SK-N-SH treated with all-trans-retinoic acid at 6 μM for 48 hours (cell line): ENCODE measurements at regions not wholly inside any gene's neighbourhood (a gene's known extent, or its start where the extent isn't known, plus 50 kb on each side); places are given as distances from the start of the nearest gene placed in this dataset.

Source experiments
- ATAC-seq: fragments of 200-7000 bp; cut with Tn5 transposase; 3 replicates; pipeline ENCODE4 v1.9.1; 2020; ENCODE audit warnings: mild to moderate bottlenecking, moderate library complexity
- ARNTL ChIP-seq: fragments of 450-650 bp; formaldehyde crosslinking; IDR thresholded peaks from 2 replicates; pipeline ENCODE4 v1.5.0; 2020; ENCODE audit warnings: low read depth, mild to moderate bottlenecking, moderate library complexity, borderline replicate concordance
- BACH2 ChIP-seq: fragments of 250-450 bp; sonication (Bioruptor Pico); IDR thresholded peaks from 2 replicates; pipeline ENCODE4 v1.9.0; 2021; ENCODE audit warnings: mild to moderate bottlenecking, borderline replicate concordance
- ESRRG ChIP-seq: fragments of 250-450 bp; sonication (Bioruptor Pico); IDR thresholded peaks from 2 replicates; pipeline ENCODE4 v1.6.1; 2021; ENCODE audit warnings: mild to moderate bottlenecking
- GLIS3 ChIP-seq: fragments of 250-450 bp; sonication (Bioruptor Pico); IDR thresholded peaks from 2 replicates; pipeline ENCODE4 v1.5.0; 2020; ENCODE audit warnings: mild to moderate bottlenecking, moderate library complexity
- ISL1 ChIP-seq: fragments of 250-450 bp; sonication (Bioruptor Pico); IDR thresholded peaks from 2 replicates; pipeline ENCODE4 v2.1.2; 2022; ENCODE audit warnings: mild to moderate bottlenecking, moderate library complexity
- OSR1 ChIP-seq: fragments of 250-450 bp; sonication (Bioruptor Pico); IDR thresholded peaks from 2 replicates; pipeline ENCODE4 v1.8.0; 2022; ENCODE audit warnings: moderate library complexity, mild to moderate bottlenecking, inconsistent platforms
- PATZ1 ChIP-seq: fragments of 250-450 bp; sonication (Bioruptor Pico); IDR thresholded peaks from 2 replicates; pipeline ENCODE4 v1.8.0; 2020; ENCODE audit warnings: mild to moderate bottlenecking, moderate library complexity, borderline replicate concordance
- POU6F1 ChIP-seq: fragments of 250-450 bp; sonication (Bioruptor Pico); IDR thresholded peaks from 2 replicates; pipeline ENCODE4 v1.8.0; 2021; ENCODE audit warnings: low read depth, mild to moderate bottlenecking, moderate library complexity, borderline replicate concordance
- PPARA ChIP-seq: fragments of 250-450 bp; sonication (Bioruptor Pico); IDR thresholded peaks from 2 replicates; pipeline ENCODE4 v1.5.0; 2020; ENCODE audit warnings: mild to moderate bottlenecking, borderline replicate concordance
- RARB ChIP-seq: fragments of 250-450 bp; sonication (Bioruptor Pico); IDR thresholded peaks from 2 replicates; pipeline ENCODE4 v1.8.0; 2021; ENCODE audit warnings: mild to moderate bottlenecking, moderate library complexity
- SNAI2 ChIP-seq: fragments of 250-450 bp; sonication (Bioruptor Pico); IDR thresholded peaks from 2 replicates; pipeline ENCODE4 v1.5.0; 2020; ENCODE audit warnings: mild to moderate bottlenecking, moderate library complexity
- TCF4 ChIP-seq: fragments of 250-450 bp; sonication (Bioruptor Pico); IDR thresholded peaks from 2 replicates; pipeline ENCODE4 v1.8.0; 2021; ENCODE audit warnings: mild to moderate bottlenecking, moderate library complexity, borderline replicate concordance
- TOX ChIP-seq: fragments of 250-450 bp; sonication (Bioruptor Pico); IDR thresholded peaks from 2 replicates; pipeline ENCODE4 v1.8.0; 2021; ENCODE audit warnings: mild to moderate bottlenecking, moderate library complexity, borderline replicate concordance
- ZC3H10 ChIP-seq: fragments of 250-450 bp; sonication (Bioruptor Pico); IDR thresholded peaks from 2 replicates; pipeline ENCODE4 v1.5.1; 2021; ENCODE audit warnings: mild to moderate bottlenecking, moderate library complexity
- ZFP3 ChIP-seq: fragments of 250-450 bp; sonication (Bioruptor Pico); IDR thresholded peaks from 2 replicates; pipeline ENCODE4 v1.5.0; 2020; ENCODE audit warnings: mild to moderate bottlenecking, moderate library complexity
- ZFP30 ChIP-seq: fragments of 450-650 bp; formaldehyde crosslinking; IDR thresholded peaks from 2 replicates; pipeline ENCODE4 v1.5.0; 2022; ENCODE audit warnings: mild to moderate bottlenecking, moderate library complexity
- ZNF565 ChIP-seq: fragments of 450-650 bp; formaldehyde crosslinking; conservative IDR thresholded peaks from 2 replicates; pipeline ENCODE4 v1.5.0; 2020; ENCODE audit warnings: low read depth, mild to moderate bottlenecking, moderate library complexity
- ZNF70 ChIP-seq: fragments of 450-650 bp; formaldehyde crosslinking; IDR thresholded peaks from 2 replicates; pipeline ENCODE4 v1.5.0; 2020; ENCODE audit warnings: mild to moderate bottlenecking, moderate library complexity
- ZNF8 ChIP-seq: fragments of 450-650 bp; formaldehyde crosslinking; IDR thresholded peaks from 2 replicates; pipeline ENCODE4 v1.5.0; 2020; ENCODE audit warnings: mild to moderate bottlenecking, moderate library complexity
- TF ChIP-seq, protein P1 (sequence below): fragments of 250-450 bp; sonication (Bioruptor Pico); IDR thresholded peaks from 2 replicates; pipeline ENCODE4 v1.5.1; 2021; ENCODE audit warnings: mild to moderate bottlenecking, moderate library complexity
- TF ChIP-seq, protein P2 (sequence below): fragments of 250-450 bp; sonication (Bioruptor Pico); IDR thresholded peaks from 2 replicates; pipeline ENCODE4 v1.5.0; 2020; ENCODE audit warnings: mild to moderate bottlenecking, moderate library complexity
- TF ChIP-seq, protein P3 (sequence below): fragments of 250-450 bp; sonication (Bioruptor Pico); IDR thresholded peaks from 2 replicates; pipeline ENCODE4 v1.5.1; 2020; ENCODE audit warnings: low read depth, mild to moderate bottlenecking, moderate library complexity

GRCh38 chr3:101081446-101081845, 88.2 kb upstream of the ABI3BP start:
- ATAC-seq, result no peak
- no peak for TF ChIP-seq SNAI2 (CRISPR knock-in tag)
- no peak for TF ChIP-seq BACH2

DNA sequence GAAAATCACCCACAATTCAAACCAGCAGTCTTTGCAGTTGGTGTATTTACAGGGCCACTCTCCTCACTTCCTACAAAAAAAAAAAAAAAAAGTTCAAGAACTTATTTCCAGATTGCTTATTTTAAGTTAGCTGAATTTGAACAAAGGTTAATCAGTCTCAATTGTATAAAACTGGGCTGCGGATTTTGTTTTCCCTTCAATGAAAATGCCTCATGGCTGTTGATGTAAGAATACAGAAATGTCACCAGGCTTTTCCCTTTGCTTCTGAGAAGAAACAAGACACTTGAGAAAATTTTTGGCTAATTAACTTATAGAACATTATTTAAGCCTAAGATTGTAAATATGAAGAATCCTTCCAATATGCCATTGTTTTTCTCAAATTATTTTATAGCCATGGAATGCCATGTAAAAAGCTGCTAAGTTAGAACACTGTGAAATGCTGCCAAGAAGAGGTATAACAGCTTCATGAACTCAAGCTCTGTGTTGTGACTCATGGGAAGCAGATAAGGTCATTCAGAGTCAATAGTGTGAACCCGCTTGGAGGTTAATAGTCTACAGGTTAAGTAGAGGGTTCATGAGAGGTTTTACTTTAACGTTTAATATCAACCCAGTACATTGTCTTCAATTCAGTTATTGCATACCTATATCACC, 84.3 kb upstream of the ABI3BP start:
- peak; percentile 51 for ATAC-seq
- TF ChIP-seq SNAI2 (CRISPR knock-in tag) (no peak), TOX (CRISPR knock-in tag) (no peak), PATZ1 (no peak), RARB (CRISPR knock-in tag) (no peak), ZFP3 (CRISPR knock-in tag) (no peak), ISL1 (CRISPR knock-in tag) (no peak), TCF4 (CRISPR knock-in tag) (no peak), ZC3H10 (no peak), OSR1 (no peak), ZNF70 (no peak), ARNTL (CRISPR knock-in tag) (no peak), POU6F1 (CRISPR knock-in tag) (no peak), ZNF565 (CRISPR knock-in tag) (no peak), BACH2 (no peak), ZFP30 (no peak)
- TF ChIP-seq, protein P1, sequence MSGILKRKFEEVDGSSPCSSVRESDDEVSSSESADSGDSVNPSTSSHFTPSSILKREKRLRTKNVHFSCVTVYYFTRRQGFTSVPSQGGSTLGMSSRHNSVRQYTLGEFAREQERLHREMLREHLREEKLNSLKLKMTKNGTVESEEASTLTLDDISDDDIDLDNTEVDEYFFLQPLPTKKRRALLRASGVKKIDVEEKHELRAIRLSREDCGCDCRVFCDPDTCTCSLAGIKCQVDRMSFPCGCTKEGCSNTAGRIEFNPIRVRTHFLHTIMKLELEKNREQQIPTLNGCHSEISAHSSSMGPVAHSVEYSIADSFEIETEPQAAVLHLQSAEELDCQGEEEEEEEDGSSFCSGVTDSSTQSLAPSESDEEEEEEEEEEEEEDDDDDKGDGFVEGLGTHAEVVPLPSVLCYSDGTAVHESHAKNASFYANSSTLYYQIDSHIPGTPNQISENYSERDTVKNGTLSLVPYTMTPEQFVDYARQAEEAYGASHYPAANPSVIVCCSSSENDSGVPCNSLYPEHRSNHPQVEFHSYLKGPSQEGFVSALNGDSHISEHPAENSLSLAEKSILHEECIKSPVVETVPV, result no peak
- TF ChIP-seq, protein P2, sequence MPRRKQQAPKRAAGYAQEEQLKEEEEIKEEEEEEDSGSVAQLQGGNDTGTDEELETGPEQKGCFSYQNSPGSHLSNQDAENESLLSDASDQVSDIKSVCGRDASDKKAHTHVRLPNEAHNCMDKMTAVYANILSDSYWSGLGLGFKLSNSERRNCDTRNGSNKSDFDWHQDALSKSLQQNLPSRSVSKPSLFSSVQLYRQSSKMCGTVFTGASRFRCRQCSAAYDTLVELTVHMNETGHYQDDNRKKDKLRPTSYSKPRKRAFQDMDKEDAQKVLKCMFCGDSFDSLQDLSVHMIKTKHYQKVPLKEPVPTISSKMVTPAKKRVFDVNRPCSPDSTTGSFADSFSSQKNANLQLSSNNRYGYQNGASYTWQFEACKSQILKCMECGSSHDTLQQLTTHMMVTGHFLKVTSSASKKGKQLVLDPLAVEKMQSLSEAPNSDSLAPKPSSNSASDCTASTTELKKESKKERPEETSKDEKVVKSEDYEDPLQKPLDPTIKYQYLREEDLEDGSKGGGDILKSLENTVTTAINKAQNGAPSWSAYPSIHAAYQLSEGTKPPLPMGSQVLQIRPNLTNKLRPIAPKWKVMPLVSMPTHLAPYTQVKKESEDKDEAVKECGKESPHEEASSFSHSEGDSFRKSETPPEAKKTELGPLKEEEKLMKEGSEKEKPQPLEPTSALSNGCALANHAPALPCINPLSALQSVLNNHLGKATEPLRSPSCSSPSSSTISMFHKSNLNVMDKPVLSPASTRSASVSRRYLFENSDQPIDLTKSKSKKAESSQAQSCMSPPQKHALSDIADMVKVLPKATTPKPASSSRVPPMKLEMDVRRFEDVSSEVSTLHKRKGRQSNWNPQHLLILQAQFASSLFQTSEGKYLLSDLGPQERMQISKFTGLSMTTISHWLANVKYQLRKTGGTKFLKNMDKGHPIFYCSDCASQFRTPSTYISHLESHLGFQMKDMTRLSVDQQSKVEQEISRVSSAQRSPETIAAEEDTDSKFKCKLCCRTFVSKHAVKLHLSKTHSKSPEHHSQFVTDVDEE (CRISPR knock-in tag), result no peak
- TF ChIP-seq, protein P3, sequence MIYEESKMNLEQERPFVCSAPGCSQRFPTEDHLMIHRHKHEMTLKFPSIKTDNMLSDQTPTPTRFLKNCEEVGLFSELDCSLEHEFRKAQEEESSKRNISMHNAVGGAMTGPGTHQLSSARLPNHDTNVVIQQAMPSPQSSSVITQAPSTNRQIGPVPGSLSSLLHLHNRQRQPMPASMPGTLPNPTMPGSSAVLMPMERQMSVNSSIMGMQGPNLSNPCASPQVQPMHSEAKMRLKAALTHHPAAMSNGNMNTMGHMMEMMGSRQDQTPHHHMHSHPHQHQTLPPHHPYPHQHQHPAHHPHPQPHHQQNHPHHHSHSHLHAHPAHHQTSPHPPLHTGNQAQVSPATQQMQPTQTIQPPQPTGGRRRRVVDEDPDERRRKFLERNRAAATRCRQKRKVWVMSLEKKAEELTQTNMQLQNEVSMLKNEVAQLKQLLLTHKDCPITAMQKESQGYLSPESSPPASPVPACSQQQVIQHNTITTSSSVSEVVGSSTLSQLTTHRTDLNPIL (CRISPR knock-in tag), result no peak

GRCh38 chr3:101074518-101074917, 81.3 kb upstream of the ABI3BP start:
- TF ChIP-seq ESRRG (no peak), OSR1 (no peak), PPARA (CRISPR knock-in tag) (no peak)
- no peak for ATAC-seq

GRCh38 chr3:101072300-101072699, 79.1 kb upstream of the ABI3BP start:
- no peak for ATAC-seq
- no peak for TF ChIP-seq ISL1 (CRISPR knock-in tag)
- TF ChIP-seq ZNF70, result no peak
- TF ChIP-seq TCF4 (CRISPR knock-in tag), result no peak
- TF ChIP-seq BACH2, result no peak
- TF ChIP-seq RARB (CRISPR knock-in tag), result no peak
- no peak for TF ChIP-seq SNAI2 (CRISPR knock-in tag)
- no peak for TF ChIP-seq PPARA (CRISPR knock-in tag)
- TF ChIP-seq OSR1, result no peak
- no peak for TF ChIP-seq GLIS3 (CRISPR knock-in tag)
- TF ChIP-seq ARNTL (CRISPR knock-in tag), result no peak
- TF ChIP-seq ZNF8 (CRISPR knock-in tag), result no peak
- TF ChIP-seq, protein P1, result no peak
- no peak for TF ChIP-seq PATZ1
